ENCODE measurements at regions not wholly inside any gene's neighbourhood (a gene's known extent, or its start where the extent isn't known, plus 50 kb on each side); places are given as distances from the start of the nearest gene placed in this dataset.

GRCh38 chrX:45859407-45859806 is 658.7 kb upstream of the DIPK2B start:
- no peak for DNase-seq

GRCh38 chrX:45852884-45853283 is 652.2 kb upstream of the DIPK2B start:
- DNase-seq: no peak

- DNase-seq: peak; percentile 34
Observed at GRCh38 chrX:45851434-45851991, 650.8 kb upstream of the DIPK2B start.

DNA sequence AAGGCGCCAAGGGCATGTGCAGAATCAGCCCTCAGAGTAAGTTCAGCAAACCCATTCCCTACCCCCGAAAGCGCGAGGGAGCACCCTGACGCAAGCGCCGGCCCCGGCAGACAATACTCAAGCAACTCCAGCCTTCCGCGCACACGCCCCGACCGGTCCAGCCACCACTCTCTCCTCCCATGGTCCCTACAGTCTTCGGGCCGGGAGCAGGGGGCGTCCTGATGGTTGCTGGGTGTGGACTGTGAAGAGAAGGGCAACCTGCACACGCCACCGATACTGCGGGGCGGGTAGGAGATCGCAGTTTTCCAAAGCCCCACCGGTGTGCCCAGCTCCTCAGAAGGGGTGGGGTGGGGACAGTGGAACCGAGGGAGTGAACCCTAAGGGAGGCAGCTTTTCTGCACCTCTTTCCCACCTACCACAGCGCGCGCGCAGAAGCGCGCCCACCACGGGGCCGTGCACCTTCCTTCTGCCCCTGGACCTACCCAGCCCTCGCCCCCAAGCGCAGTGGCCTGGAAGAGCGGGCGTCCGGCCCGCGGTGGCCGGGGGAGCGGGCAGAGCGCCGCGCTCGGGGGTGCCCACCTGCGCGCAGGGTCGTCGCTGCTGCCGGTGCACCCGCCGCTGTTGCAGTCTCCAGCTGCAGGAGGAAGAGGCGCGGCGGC is 650.2 kb upstream of the DIPK2B start:
- peak; percentile 2 for DNase-seq

- peak; percentile 8 for DNase-seq
Observed at GRCh38 chrX:45850197-45850774, 649.6 kb upstream of the DIPK2B start.

- no peak for DNase-seq
Observed at GRCh38 chrX:45849261-45849862, 648.7 kb upstream of the DIPK2B start.

DNA sequence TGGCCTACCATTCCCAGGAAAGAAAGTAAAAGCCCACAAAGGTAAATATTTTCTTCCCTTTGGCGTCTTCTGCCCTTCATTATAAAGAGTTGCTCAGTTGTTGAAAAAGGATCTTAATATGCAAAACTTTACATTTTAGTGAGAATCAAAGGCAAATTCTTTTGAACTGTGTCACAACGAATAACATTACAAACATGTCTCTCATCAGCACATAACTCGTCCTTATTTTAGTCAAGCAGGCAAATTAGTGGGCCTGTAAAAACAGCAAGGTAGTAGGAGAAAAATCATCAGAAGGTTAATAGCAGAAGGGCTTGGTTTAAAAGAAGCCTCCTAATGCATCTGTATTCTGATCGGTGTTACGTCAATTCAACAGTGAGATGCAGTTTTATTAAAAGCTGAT is 647.3 kb upstream of the DIPK2B start:
- DNase-seq: no peak

DNA sequence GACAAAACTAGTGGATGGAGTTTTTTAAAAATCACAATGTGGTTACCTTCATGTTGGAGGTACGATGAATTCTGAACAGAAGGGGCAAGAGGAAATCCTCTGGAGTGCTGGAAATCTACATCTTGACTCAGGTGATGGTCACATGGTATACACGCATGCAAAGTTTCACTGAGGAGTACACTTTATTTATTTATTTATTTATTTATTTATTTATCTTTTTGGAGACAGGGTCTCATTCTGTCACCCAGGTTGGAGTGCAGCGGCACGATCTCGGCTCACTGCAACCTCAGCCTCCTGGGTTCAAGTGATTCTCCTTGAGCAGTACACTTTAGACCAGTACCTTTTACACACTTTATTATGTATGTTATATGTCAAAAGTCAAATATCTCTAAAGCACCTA is 645.7 kb upstream of the DIPK2B start:
- no peak for DNase-seq

GRCh38 chrX:45845142-45845541 is 644.5 kb upstream of the DIPK2B start:
- DNase-seq: no peak

DNA sequence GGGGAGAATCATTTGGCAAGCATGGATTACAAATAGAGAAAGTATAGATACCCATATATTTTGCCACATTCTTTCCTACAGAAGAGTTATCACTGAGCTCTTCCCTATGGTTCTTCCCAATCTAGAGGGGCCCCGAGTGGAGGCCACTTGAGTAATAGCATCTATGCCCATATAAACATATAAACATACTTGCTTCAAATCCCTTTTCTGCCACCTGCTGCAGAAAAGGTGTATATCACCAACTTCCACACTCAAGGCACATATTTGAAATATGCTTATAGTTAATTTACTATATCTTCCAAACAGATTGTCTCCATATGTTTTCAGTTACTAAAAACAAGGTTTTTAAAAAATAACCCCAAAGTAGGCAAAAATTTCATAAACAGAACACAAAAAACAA is 642.8 kb upstream of the DIPK2B start:
- DNase-seq: no peak

- DNase-seq: no peak
Observed at GRCh38 chrX:45842926-45843315, 642.2 kb upstream of the DIPK2B start.

DNA sequence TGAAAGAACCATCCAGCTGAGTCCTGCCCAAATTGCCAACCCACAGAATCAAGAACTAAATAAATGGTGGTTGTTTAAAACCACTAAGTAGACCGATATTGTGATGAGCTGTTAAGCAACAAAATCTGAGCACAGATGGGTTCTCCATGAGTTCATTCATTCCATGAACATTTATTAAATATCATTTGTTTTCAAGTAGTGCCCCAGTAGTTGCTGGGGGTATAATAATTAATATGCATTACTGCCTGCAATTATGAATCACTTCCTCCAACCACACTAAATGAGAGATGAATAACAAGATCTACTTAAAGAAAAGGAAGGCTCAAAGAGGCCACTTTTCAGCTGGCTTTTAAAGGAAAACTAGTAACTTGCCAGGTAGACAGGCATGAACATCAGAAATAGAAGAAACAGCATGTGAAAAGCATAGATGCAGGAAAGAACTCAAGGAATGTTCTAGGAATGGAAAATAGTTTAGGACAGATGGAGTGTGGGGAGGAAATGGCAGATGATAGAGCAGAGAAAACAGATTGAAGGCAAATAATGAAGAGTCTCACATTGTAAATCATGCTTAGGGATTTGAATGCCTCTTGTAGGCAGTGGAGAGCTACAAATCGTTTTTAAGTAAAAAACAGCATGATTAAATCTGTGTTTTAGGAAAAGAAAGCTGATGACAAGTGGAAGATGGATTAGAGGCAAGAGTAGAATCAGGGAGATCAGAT is 641.7 kb upstream of the DIPK2B start:
- no peak for DNase-seq

- DNase-seq: no peak
Observed at GRCh38 chrX:45840411-45840950, 639.8 kb upstream of the DIPK2B start.

DNA sequence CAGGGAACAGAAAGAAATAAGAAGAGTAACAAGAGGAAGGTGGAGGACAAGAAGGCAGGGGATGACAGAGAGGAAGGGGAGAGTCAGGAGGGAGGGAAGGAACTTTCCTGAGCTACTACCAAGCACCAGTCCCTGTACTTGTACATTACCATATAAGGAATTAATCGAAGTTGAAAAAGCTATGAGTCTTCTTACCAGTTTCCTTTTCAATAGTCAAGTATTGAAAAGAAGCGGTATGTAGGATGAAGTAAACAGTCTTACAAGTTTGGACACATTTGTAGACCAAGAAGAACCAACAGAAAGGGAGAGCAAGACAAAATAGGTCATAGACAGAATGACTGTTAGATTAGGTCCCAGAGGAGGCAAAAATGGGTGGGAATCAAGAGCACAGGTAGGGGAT is 629.7 kb upstream of the DIPK2B start:
- DNase-seq: no peak

DNA sequence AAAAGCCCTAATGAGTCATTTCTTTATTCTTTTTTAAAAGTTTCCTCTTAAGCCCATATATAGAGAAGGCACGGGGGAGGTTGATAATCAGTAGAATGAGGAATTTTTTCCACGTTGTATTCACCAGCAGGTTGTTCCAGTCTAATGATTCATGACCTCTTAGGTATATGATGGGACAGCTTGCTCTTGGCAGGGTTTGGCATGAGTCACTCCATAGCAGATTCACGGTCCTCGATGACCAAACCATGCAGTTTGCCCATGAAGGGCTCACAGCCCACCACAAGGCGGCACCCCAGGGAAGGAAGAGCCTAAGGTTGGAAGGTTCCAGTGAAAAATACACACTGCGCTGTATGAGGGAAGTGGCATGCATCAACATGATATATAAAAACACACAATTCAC is 623.8 kb upstream of the DIPK2B start:
- no peak for DNase-seq

DNA sequence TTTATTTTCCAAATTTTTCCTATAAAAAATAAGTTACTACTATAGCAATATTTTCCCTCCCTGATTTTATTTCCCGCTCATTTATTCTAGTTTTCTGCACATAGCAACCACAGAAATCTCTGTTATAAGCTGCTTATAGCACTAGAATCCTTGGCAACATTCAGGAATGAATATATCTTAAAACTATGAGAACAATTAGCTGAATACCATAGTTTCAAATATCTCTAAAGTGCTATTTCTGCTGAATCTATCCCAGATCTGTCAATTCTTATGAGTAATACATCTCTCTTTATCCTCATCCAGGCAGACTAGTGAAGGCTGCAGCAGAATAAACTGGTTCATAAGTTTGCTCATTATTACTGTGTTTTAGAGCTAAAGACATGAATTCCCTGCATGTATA is 622.9 kb upstream of the DIPK2B start:
- DNase-seq: no peak

DNA sequence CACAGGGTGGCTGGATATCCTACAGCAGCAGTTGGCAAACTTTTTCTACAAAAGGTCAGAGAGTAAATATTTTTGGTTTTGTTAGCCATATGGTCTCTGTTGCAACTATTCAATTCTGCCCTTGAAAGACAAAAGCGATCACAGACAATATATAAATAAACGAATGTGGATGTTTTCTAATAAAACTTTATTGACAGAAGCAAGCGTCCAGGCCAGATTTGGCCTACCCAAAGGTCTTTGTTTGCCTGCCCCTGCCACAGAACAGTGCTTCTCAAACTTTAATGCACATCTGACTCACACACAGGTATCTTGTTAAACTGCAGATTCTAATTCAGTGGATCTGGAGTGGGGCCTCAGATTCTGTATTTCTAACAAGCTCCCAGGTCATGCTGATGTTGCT is 621.4 kb upstream of the DIPK2B start:
- no peak for DNase-seq

- DNase-seq: no peak
Observed at GRCh38 chrX:45818913-45819312, 618.2 kb upstream of the DIPK2B start.

DNA sequence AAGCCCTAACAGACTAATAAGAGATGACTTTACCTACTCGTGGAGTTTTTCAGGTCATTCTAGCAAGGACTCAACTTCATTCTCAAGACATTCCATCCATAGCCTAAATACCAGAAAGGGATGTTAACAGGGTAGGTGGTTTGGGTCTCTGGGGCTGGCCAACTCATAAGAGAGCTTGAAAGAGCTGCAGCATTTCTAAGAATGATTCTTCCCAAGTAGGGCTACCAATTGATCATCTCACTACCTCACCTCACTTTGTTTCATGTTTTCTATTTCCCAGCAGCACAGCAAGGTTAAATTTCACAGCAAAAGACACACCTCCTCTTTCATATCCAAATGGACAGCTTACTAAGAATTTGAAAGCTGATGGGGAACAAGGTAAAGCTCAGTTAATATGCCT is 614.8 kb upstream of the DIPK2B start:
- DNase-seq: no peak

- no peak for DNase-seq
Observed at GRCh38 chrX:45811326-45811725, 610.6 kb upstream of the DIPK2B start.

DNA sequence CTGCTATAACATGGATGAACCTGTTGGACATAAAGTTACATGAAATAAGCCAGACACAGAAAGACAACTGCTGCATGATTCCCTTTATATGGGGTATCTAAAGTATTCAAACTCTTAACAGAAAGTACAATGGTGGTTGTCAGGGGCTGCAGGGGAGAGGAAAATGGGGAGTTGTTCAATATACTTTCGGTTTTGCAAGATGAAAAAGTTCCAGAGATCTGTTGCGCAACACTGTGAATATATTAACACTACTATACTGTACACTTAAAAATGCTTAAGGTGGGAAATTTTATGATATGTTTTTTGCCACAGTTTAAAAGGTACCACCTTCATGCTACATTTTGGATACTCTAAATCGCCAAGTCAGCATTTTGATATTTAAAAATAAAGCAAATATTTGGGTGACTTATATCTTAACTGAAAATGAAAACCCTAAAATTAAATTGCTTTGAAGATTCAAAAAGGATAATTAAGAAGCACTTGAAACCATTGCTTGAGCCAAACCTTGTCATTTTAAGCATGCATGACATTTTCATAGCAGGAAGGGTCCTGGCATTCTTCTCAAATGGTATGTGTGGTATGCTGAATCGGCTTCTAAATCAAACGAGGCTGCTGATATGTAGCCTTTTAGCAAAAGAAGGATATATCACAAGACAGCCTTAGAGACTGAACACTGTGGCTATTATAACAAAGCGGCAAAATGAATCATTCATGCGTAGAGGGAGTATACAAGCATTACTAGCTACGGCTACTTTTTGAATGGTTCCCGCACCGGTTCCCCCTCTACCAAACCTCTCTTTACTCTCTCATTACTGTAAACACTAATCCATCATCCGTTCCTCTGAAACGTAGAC is 607.1 kb upstream of the DIPK2B start:
- no peak for DNase-seq

GRCh38 chrX:45806410-45807121 is 605.9 kb upstream of the DIPK2B start:
- peak; percentile 7 for DNase-seq
